NCI-H1436 treated with DMSO at 0.1 percent for 48 hours (cell line): ENCODE measurements at regions not wholly inside any gene's neighbourhood (a gene's known extent, or its start where the extent isn't known, plus 50 kb on each side); places are given as distances from the start of the nearest gene placed in this dataset.

Experiments used
- DNase-seq: peaks from one replicate; lab custom pipeline; 2025; lab: John Stamatoyannopoulos, UW

GRCh38 chr1:30479575-30479974 lies 243.8 kb downstream of the MATN1 start:
- no peak for DNase-seq

- DNase-seq: no peak
Measured at GRCh38 chr1:30478799-30479563, 244.4 kb downstream of the MATN1 start.

- no peak for DNase-seq
Measured at GRCh38 chr1:30478283-30478682, 245.1 kb downstream of the MATN1 start.

- DNase-seq: no peak
Measured at GRCh38 chr1:30477588-30477987, 245.8 kb downstream of the MATN1 start.

GRCh38 chr1:30476911-30477459 lies 246.4 kb downstream of the MATN1 start:
- no peak for DNase-seq

- DNase-seq: no peak
Measured at GRCh38 chr1:30476476-30476875, 246.9 kb downstream of the MATN1 start.

GRCh38 chr1:30475966-30476365 lies 247.4 kb downstream of the MATN1 start:
- DNase-seq: no peak

- DNase-seq: no peak
Measured at GRCh38 chr1:30475201-30475600, 248.2 kb downstream of the MATN1 start.

GRCh38 chr1:30474818-30475200 lies 248.6 kb downstream of the MATN1 start:
- DNase-seq: no peak

- no peak for DNase-seq
Measured at GRCh38 chr1:30473922-30474817, 249.2 kb downstream of the MATN1 start.

GRCh38 chr1:30472526-30472925 lies 250.9 kb downstream of the MATN1 start:
- DNase-seq: no peak

GRCh38 chr1:30472009-30472408 lies 251.4 kb downstream of the MATN1 start:
- DNase-seq: no peak

GRCh38 chr1:30471307-30471706 lies 252.1 kb downstream of the MATN1 start:
- no peak for DNase-seq

- no peak for DNase-seq
Measured at GRCh38 chr1:30469426-30469825, 254.0 kb downstream of the MATN1 start.

GRCh38 chr1:30467101-30467500 lies 256.3 kb downstream of the MATN1 start:
- DNase-seq: no peak

- no peak for DNase-seq
Measured at GRCh38 chr1:30466610-30467009, 256.8 kb downstream of the MATN1 start.

- DNase-seq: no peak
Measured at GRCh38 chr1:30466026-30466425, 257.4 kb downstream of the MATN1 start.

GRCh38 chr1:30465096-30465495 lies 258.3 kb downstream of the MATN1 start:
- DNase-seq: no peak

- no peak for DNase-seq
Measured at GRCh38 chr1:30464187-30464617, 259.2 kb downstream of the MATN1 start.

- DNase-seq: no peak
Measured at GRCh38 chr1:30462826-30463425, 260.5 kb downstream of the MATN1 start.

- DNase-seq: no peak
Measured at GRCh38 chr1:30462166-30462565, 261.2 kb downstream of the MATN1 start.

GRCh38 chr1:30461640-30462039 lies 261.7 kb downstream of the MATN1 start:
- no peak for DNase-seq
